Sigmoid colon (tissue), 3 donors: ENCODE measurements at regions not wholly inside any gene's neighbourhood (a gene's known extent, or its start where the extent isn't known, plus 50 kb on each side); places are given as distances from the start of the nearest gene placed in this dataset.

Source experiments
- CTCF ChIP-seq, 4 experiments: fragments of 450-650 bp in 3 of 4; fragments of 200-600 bp in 1 of 4; IDR thresholded peaks; one replicate each; pipeline ENCODE4 v1.5.1; 2016 to 2019; ENCODE audit warnings: antibody characterized with exemption in 4 of 4, mild to moderate bottlenecking in 3 of 4, moderate library complexity in 2 of 4
- POLR2A ChIP-seq, 2 donors: fragments of 450-650 bp; IDR thresholded peaks; one replicate each; pipeline ENCODE4 v1.6.1; 2016; ENCODE audit warnings: antibody characterized with exemption in 2 of 2, mild to moderate bottlenecking in 2 of 2, moderate library complexity in 2 of 2

- TF ChIP-seq CTCF (IDR thresholded peaks at IDR 0.05) (no peak), POLR2A (IDR thresholded peaks at IDR 0.05) (no peak)
Measured at GRCh38 chr7:46009211-46009610, 88.1 kb upstream of the IGFBP3 start.
